OCI-LY3 (cell line): ENCODE measurements at regions not wholly inside any gene's neighbourhood (a gene's known extent, or its start where the extent isn't known, plus 50 kb on each side); places are given as distances from the start of the nearest gene placed in this dataset.

Source experiments
- H2AFZ ChIP-seq: fragments of 200-600, 300-600 bp; shearing (Covaris generic); 2 replicates; pipeline ENCODE4 v1.6.0; 2014; ENCODE audit warnings: antibody characterized with exemption, low read depth, low read length
- H3K27ac ChIP-seq: fragments of 200-600, 300-600 bp; sonication (generic); 2 replicates; pipeline ENCODE4 v1.5.1; 2014; ENCODE audit warnings: mild to moderate bottlenecking, low read length, moderate library complexity, mixed read lengths
- H3K27me3 ChIP-seq: fragments of 200-600, 300-600 bp; sonication (generic); 2 replicates; pipeline ENCODE4 v1.6.1; 2014; ENCODE audit warnings: low read depth, low read length, mixed read lengths
- H3K36me3 ChIP-seq: fragments of 200-600, 300-600 bp; sonication (generic); replicated peaks from 2 replicates; pipeline ENCODE3; 2014; ENCODE audit warnings: low read depth, low read length, mixed read lengths
- H3K4me1 ChIP-seq: fragments of 300-600, 200-600 bp; sonication (generic); 2 replicates; pipeline ENCODE4 v1.6.1; 2014; ENCODE audit warnings: low read length, mixed read lengths
- H3K4me2 ChIP-seq: fragments of 200-600, 300-600 bp; sonication (generic); 2 replicates; pipeline ENCODE4 v1.6.1; 2014; ENCODE audit warnings: low read length, mixed read lengths
- H3K4me3 ChIP-seq: fragments of 300-600, 200-600 bp; sonication (generic); 2 replicates; pipeline ENCODE4 v1.5.1; 2014; ENCODE audit warnings: antibody characterized with exemption, mild to moderate bottlenecking, low read length, moderate library complexity
- H3K79me2 ChIP-seq: fragments of 300-600, 200-600 bp; shearing (Covaris generic); 2 replicates; pipeline ENCODE4 v1.6.1; 2014; ENCODE audit warnings: mild to moderate bottlenecking, low read length, mixed read lengths
- H3K9ac ChIP-seq: fragments of 300-600, 200-600 bp; shearing (Covaris generic); 2 replicates; pipeline ENCODE4 v1.6.0; 2014; ENCODE audit warnings: mild to moderate bottlenecking, low read length, moderate library complexity
- H3K9me3 ChIP-seq: fragments of 200-600, 300-600 bp; shearing (Covaris generic); 2 replicates; pipeline ENCODE4 v1.6.1; 2014; ENCODE audit warnings: low read length, mixed read lengths; ENCODE audit not compliant: insufficient read depth
- H4K20me1 ChIP-seq: fragments of 200-600, 300-600 bp; sonication (generic); 2 replicates; pipeline ENCODE4 v1.6.1; 2016; ENCODE audit warnings: low read length, mixed read lengths; ENCODE audit not compliant: insufficient read depth
- EZH2phosphoT487 ChIP-seq: fragments of 200-600 bp; shearing (Covaris generic); IDR thresholded peaks from 2 replicates; pipeline ENCODE4 v1.6.1; 2018; ENCODE audit warnings: antibody characterized with exemption, mixed run types, low read depth
- TF ChIP-seq, protein P1 (sequence below): fragments of 200-600, 300-600 bp; sonication (generic); IDR thresholded peaks from 2 replicates; pipeline ENCODE4 v1.5.1; 2014; ENCODE audit warnings: antibody characterized with exemption, low read length, low read depth

DNA sequence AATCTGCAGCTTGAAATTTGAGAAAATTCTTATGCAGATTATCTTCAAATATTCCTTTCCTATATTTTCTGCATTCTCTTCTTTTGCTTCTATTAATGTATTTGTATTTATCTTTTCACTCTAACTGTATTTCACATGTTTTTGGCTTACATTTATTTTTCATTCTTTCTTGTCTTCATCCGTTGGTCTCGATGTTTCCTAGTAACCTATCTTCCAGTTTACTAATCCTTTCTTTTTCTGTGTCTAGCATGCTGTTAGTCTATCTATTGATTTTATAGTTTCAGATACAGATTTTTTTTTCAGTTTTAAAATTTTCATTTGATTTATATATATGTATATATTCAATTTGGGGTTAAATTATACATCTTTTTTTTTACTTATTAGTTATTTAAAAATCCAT is 556.2 kb downstream of the RFPL4B start:
- no peaks in the 10 kb centered on the region for H3K36me3 ChIP-seq
- H3K4me3 ChIP-seq = no peak overlapping the region
- no peaks in the 10 kb centered on the region for H4K20me1 ChIP-seq
- H3K4me2 ChIP-seq = no peak overlapping the region
- no peak overlapping the region for H3K9ac ChIP-seq
- no peak overlapping the region for H2AFZ ChIP-seq
- H3K27me3 ChIP-seq = no peaks in the 10 kb centered on the region
- H3K9me3 ChIP-seq = no peaks in the 10 kb centered on the region
- no peaks in the 10 kb centered on the region for H3K4me1 ChIP-seq
- H3K27ac ChIP-seq = no peak overlapping the region
- TF ChIP-seq, protein P1, sequence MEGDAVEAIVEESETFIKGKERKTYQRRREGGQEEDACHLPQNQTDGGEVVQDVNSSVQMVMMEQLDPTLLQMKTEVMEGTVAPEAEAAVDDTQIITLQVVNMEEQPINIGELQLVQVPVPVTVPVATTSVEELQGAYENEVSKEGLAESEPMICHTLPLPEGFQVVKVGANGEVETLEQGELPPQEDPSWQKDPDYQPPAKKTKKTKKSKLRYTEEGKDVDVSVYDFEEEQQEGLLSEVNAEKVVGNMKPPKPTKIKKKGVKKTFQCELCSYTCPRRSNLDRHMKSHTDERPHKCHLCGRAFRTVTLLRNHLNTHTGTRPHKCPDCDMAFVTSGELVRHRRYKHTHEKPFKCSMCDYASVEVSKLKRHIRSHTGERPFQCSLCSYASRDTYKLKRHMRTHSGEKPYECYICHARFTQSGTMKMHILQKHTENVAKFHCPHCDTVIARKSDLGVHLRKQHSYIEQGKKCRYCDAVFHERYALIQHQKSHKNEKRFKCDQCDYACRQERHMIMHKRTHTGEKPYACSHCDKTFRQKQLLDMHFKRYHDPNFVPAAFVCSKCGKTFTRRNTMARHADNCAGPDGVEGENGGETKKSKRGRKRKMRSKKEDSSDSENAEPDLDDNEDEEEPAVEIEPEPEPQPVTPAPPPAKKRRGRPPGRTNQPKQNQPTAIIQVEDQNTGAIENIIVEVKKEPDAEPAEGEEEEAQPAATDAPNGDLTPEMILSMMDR = no peak
- no peak for TF ChIP-seq EZH2phosphoT487
- no peaks in the 10 kb centered on the region for H3K79me2 ChIP-seq

DNA sequence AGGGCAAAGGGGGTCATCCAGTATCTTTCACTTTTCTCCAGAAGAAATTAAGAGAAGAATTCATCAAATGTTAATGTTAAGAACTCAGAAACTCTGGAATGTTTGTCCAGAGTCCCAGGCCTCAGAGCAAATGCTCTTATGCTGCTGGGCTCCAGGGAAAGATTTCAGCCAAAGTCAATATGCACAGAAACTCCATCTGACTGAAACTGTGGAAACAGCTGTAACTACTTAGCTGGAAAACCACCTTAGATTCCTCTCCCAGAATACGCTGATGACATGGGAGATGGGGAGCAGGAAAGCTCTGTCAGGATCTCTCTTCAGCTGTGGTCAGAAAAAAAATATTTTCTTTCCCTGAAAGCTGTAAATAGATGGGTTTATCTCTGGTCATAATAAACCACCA is 559.6 kb downstream of the RFPL4B start:
- Histone ChIP-seq H3K4me1 (no peaks in the 10 kb centered on the region), H3K9me3 (no peaks in the 10 kb centered on the region), H3K36me3 (no peaks in the 10 kb centered on the region), H3K4me2 (no peak overlapping the region), H3K4me3 (no peak overlapping the region), H3K79me2 (no peaks in the 10 kb centered on the region), H2AFZ (no peak overlapping the region), H4K20me1 (no peaks in the 10 kb centered on the region), H3K27me3 (no peaks in the 10 kb centered on the region), H3K27ac (no peak overlapping the region), H3K9ac (no peak overlapping the region)
- TF ChIP-seq, protein P1 = no peak
- no peak for TF ChIP-seq EZH2phosphoT487

DNA sequence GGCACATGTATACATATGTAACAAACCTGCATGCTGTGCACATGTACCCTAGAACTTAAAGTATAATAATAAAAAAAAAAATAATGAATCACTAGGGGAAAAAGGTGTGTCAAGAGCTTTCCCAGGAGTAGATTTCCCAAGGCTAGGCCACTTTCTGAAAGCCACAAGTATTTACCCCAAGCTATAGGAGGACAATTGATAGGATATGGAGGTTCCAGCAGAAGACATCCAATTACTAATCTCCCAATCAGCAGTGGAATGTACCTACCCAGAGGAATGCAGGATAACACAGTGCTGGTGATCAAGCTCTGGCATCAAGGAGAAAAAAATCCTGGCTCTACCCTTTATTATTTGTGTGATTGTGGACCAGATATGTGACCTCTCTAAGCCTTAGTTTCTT is 562.7 kb downstream of the RFPL4B start:
- H3K27ac ChIP-seq = no peak overlapping the region

DNA sequence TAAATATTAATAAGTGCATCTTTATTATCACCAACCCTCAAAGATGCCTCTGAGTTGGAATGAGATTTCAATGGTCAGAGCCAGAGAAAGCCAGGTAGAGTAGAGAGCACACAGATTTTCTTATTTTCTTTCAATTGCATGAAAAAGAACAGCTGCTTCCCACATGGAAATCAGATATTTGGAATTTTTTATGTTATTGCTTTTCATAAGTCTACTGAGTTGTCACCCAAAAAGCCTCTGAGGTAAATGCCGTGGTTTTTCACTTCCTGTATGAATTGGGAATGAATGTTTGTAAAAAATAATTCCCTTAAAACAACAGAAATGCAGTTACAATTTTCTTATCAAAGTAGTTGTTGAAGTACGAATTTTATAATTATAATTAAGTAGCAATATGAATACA is 563.1 kb downstream of the RFPL4B start:
- Histone ChIP-seq H3K9ac (no peak overlapping the region), H3K9me3 (no peaks in the 10 kb centered on the region), H3K36me3 (no peaks in the 10 kb centered on the region), H3K4me3 (no peak overlapping the region), H3K27ac (no peak overlapping the region), H3K27me3 (no peaks in the 10 kb centered on the region), H3K79me2 (no peaks in the 10 kb centered on the region), H2AFZ (no peak overlapping the region), H3K4me1 (no peaks in the 10 kb centered on the region), H3K4me2 (no peak overlapping the region), H4K20me1 (no peaks in the 10 kb centered on the region)
- TF ChIP-seq, protein P1 = no peak
- no peak for TF ChIP-seq EZH2phosphoT487

More for the DNA sequence above, 562.7 kb downstream of the RFPL4B start:
- Histone ChIP-seq H3K9ac (no peak overlapping the region), H3K4me1 (no peaks in the 10 kb centered on the region), H3K27me3 (no peaks in the 10 kb centered on the region), H4K20me1 (no peaks in the 10 kb centered on the region), H3K36me3 (no peaks in the 10 kb centered on the region), H3K9me3 (no peaks in the 10 kb centered on the region), H3K4me2 (no peak overlapping the region), H3K4me3 (no peak overlapping the region), H3K79me2 (no peaks in the 10 kb centered on the region), H2AFZ (no peak overlapping the region)
- TF ChIP-seq, protein P1 = no peak
- no peak for TF ChIP-seq EZH2phosphoT487
